Muscle layer of duodenum (tissue), 2 donors: ENCODE measurements at regions not wholly inside any gene's neighbourhood (a gene's known extent, or its start where the extent isn't known, plus 50 kb on each side); places are given as distances from the start of the nearest gene placed in this dataset.
A peak's percentile ranks its signal among the peaks of the same experiment; 100 is the strongest.

Source experiments
- H3K27ac ChIP-seq: one replicate; pipeline ENCODE4 v1.7.0; 2013; ENCODE audit warnings: mild to moderate bottlenecking, low read length
- H3K27me3 ChIP-seq: one replicate; pipeline ENCODE4 v1.7.0; 2013; ENCODE audit warnings: low read depth, mild to moderate bottlenecking, control low read depth, low read length
- H3K36me3 ChIP-seq, 2 donors: one replicate each; pipeline ENCODE4 v1.7.0; 2013; ENCODE audit warnings: low read length in 2 of 2, control low read depth in 1 of 2, mild to moderate bottlenecking in 1 of 2; ENCODE audit not compliant: insufficient read depth in 2 of 2, control insufficient read depth in 1 of 2
- H3K4me1 ChIP-seq, 2 donors: one replicate each; pipeline ENCODE4 v1.7.0; 2013; ENCODE audit warnings: low read length in 2 of 2, mild to moderate bottlenecking in 2 of 2, control low read depth in 1 of 2, moderate library complexity in 1 of 2; ENCODE audit not compliant: insufficient read depth in 2 of 2, control insufficient read depth in 1 of 2
- H3K4me3 ChIP-seq, 2 donors: one replicate each; pipeline ENCODE4 v1.7.0; 2013; ENCODE audit warnings: low read length in 2 of 2, low read depth in 1 of 2, mild to moderate bottlenecking in 1 of 2
- H3K9me3 ChIP-seq, 2 donors: one replicate each; pipeline ENCODE4 v1.7.0; 2013; ENCODE audit warnings: low read length in 2 of 2, control low read depth in 1 of 2, mild to moderate bottlenecking in 1 of 2; ENCODE audit not compliant: control insufficient read depth in 1 of 2
- donor health status: healthy.

DNA sequence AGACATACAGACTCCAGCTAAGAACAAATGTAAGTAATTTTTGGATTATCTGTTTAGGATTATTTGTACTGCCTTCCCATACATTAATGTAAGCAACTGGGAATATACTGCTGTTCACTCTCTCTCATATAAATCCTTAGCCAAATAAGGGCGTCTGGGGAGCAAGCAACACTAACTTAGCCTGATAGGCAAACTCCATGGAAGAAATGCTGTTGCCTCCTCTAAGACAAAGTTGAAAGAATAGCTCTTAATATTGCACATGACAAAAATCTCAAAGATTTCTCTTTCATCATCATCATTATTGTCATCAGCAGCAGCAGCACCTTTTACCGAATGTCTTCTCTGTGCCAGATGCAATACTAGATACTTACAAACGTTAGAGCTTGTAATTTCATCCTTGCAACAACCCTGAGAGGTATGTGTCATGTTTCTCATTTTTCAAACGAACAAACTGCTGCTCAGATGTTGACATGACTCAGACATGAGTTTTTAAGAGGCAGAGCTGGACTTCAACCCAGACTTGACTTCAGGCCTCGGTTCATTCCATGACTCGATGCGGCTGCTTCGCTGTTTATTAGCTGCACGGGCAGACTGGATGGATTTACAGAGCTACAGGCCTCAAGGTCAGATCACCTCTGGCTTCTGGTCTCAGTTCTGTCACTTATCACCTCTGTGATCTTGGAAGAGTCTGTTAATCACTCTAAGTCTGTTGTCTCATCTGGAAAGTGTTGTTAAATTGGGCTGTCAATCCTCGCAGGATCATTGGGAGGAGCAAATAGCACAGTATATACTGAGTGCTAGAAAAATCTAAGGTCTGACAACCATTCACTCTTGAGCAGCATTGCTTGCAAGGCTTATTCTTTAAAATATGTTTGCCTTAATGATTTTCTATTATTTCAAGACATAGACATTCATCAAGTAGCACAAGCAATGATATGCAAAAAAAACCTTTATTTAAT, 126.3 kb upstream of the CELF2 start:
- H3K27me3 ChIP-seq, result no peaks in the 10 kb centered on the region
- no peaks in the 10 kb centered on the region for H3K4me1 ChIP-seq
- no peak overlapping the region for H3K4me3 ChIP-seq
- no peak overlapping the region for H3K27ac ChIP-seq
- H3K9me3 ChIP-seq, result no peaks in the 10 kb centered on the region
- no peaks in the 10 kb centered on the region for H3K36me3 ChIP-seq

GRCh38 chr10:10892290-10892875, 125.3 kb upstream of the CELF2 start:
- Histone ChIP-seq H3K27ac (no peak overlapping the region), H3K9me3 (no peaks in the 10 kb centered on the region), H3K4me1 (no peaks in the 10 kb centered on the region), H3K27me3 (no peaks in the 10 kb centered on the region), H3K36me3 (no peaks in the 10 kb centered on the region), H3K4me3 (no peak overlapping the region)

- no peaks in the 10 kb centered on the region for H3K27me3 ChIP-seq
- H3K4me3 ChIP-seq, result no peak overlapping the region
- no peaks in the 10 kb centered on the region for H3K36me3 ChIP-seq
- no peak overlapping the region for H3K27ac ChIP-seq
- H3K4me1 ChIP-seq, result no peaks in the 10 kb centered on the region
- H3K9me3 ChIP-seq, result no peaks in the 10 kb centered on the region
These were observed 120.3 kb upstream of the CELF2 start for GRCh38 chr10:10897400-10897799.

GRCh38 chr10:10901906-10902305, 115.8 kb upstream of the CELF2 start:
- no peaks in the 10 kb centered on the region for H3K36me3 ChIP-seq
- H3K27me3 ChIP-seq, result no peaks in the 10 kb centered on the region
- H3K4me3 ChIP-seq, result no peak overlapping the region
- no peaks in the 10 kb centered on the region for H3K9me3 ChIP-seq
- H3K27ac ChIP-seq, result no peak overlapping the region
- H3K4me1 ChIP-seq, result no peaks in the 10 kb centered on the region

DNA sequence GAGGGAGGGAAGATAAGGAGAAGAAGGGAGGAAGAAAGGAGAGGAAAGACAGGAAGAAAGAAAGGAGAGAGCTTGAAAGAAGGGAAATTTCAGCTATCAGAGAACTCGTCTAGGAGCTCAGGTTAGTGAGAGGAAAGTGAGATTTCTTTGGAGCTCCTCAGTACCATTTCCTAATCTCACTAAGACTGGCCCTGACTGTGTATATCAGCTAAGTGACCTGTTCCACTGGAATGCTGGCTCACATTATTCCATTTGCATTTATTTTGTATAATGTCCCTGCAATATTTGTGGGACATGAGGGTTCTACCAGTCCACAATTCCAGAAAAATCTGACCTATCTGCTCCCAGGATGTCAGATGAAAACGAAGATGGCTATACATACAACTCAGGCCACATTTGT, 114.7 kb upstream of the CELF2 start:
- H3K27me3 ChIP-seq, result no peaks in the 10 kb centered on the region
- no peaks in the 10 kb centered on the region for H3K4me1 ChIP-seq
- no peaks in the 10 kb centered on the region for H3K36me3 ChIP-seq
- H3K9me3 ChIP-seq, result no peaks in the 10 kb centered on the region
- H3K27ac ChIP-seq, result no peak overlapping the region
- no peak overlapping the region for H3K4me3 ChIP-seq

DNA sequence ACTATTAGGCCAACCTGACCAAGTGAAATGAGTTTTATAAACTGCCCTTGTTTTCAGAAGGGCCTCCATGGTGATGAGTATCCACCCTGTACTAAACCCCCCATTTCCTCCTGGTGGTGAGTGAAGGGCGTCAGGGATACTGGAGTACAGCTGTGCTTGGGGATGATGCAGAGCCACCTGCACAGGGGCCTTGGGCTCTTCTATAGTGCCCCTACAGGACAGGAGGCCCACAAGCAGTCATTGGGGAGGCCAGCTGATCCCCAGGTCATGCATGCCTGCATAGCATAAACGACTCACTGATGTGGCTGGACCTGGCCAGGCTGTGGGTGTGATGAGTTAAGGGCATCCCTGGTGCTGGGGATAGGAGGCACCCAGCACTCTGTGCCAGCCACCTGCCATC, 114.1 kb upstream of the CELF2 start:
- no peaks in the 10 kb centered on the region for H3K36me3 ChIP-seq
- no peaks in the 10 kb centered on the region for H3K9me3 ChIP-seq
- no peak overlapping the region for H3K4me3 ChIP-seq
- no peak overlapping the region for H3K27ac ChIP-seq
- no peaks in the 10 kb centered on the region for H3K4me1 ChIP-seq
- no peaks in the 10 kb centered on the region for H3K27me3 ChIP-seq

DNA sequence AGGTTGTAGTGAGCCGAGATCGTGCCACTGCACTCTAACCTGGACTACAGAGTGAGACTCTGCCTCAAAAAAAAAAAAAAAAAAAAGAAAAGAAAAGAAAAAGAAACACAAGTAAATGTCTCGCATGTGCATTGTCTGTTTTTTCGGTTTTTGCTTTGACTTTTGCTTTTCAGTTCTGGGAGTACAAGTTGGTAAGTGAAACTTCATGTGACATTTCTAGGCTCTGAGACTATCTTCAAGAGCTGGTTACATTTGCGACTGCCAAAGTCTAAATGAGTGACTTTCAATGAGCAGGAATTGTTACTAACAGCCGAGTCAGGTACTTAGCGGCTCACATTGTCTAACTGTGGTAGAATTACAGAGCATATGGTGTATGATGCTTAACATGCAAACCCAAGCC, 107.0 kb upstream of the CELF2 start:
- H3K9me3 ChIP-seq, result no peaks in the 10 kb centered on the region
- peaks cover 5 to 7% of the 10 kb centered on the region in 2 donors for H3K4me1 ChIP-seq
- no peaks in the 10 kb centered on the region for H3K36me3 ChIP-seq
- H3K27ac ChIP-seq, result peak overlapping the region; percentile 74
- H3K27me3 ChIP-seq, result no peaks in the 10 kb centered on the region
- H3K4me3 ChIP-seq, result no peak overlapping the region

GRCh38 chr10:10911035-10911434, 106.6 kb upstream of the CELF2 start:
- H3K4me3 ChIP-seq, result peak overlapping the region in 1 of 2 donors; percentile 46
- H3K27ac ChIP-seq, result peak overlapping the region; percentile 74
- no peaks in the 10 kb centered on the region for H3K27me3 ChIP-seq
- H3K4me1 ChIP-seq, result peaks cover 5 to 7% of the 10 kb centered on the region in 2 donors
- H3K9me3 ChIP-seq, result no peaks in the 10 kb centered on the region
- no peaks in the 10 kb centered on the region for H3K36me3 ChIP-seq

DNA sequence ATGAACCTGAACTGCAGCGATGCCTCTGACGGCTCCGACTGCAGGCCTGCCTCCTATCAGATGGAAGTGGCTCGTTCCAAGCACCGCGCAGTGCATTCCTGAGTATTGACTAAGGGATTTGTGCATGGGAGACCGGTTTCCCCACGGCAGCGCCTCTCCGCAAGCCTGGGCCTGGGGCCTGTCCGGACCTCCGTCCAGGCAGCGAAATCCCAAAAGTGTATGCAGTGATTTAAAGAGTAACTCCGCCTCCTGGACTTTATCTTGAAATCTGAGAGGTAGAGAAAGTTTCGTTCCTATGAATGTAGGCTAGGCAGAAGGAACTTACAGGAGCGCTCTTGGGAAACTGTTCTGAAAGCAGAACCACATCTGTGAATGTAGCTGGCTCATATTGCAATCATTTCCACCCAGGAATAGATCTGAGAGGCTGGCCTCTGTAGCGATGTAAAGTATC, 106.2 kb upstream of the CELF2 start:
- H3K27me3 ChIP-seq, result no peaks in the 10 kb centered on the region
- peak overlapping the region; percentile 74 for H3K27ac ChIP-seq
- no peaks in the 10 kb centered on the region for H3K9me3 ChIP-seq
- H3K4me3 ChIP-seq, result peak overlapping the region; percentile 46 to 47
- H3K36me3 ChIP-seq, result no peaks in the 10 kb centered on the region
- H3K4me1 ChIP-seq, result peaks cover 5 to 7% of the 10 kb centered on the region in 2 donors

- H3K27me3 ChIP-seq, result no peaks in the 10 kb centered on the region
- H3K27ac ChIP-seq, result peak overlapping the region; percentile 49
- no peaks in the 10 kb centered on the region for H3K9me3 ChIP-seq
- H3K36me3 ChIP-seq, result no peaks in the 10 kb centered on the region
- H3K4me1 ChIP-seq, result peaks cover 5 to 7% of the 10 kb centered on the region in 2 donors
- no peak overlapping the region for H3K4me3 ChIP-seq
These were observed 103.5 kb upstream of the CELF2 start for GRCh38 chr10:10914144-10914543.

DNA sequence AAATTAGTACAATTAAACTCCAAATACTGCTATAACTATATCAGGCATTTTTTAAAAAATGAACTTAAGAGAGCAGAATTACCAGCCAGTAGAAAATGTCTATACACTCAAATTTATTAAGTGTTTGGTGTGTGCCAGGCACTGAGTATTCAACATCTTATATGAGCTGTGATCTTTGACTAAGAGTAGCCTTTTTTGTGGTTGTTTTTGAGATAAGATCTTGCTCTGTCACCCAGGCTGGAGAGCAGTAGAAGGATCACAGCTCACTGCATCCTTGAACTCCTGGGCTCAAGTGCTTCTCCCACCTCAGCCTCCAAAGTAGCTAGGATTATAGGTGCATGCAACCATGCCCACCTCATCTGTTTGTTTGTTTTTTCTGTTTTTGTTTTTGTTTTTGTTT, 102.5 kb upstream of the CELF2 start:
- Histone ChIP-seq H3K4me3 (no peak overlapping the region), H3K36me3 (no peaks in the 10 kb centered on the region), H3K27me3 (no peaks in the 10 kb centered on the region), H3K27ac (no peak overlapping the region), H3K9me3 (no peaks in the 10 kb centered on the region), H3K4me1 (peaks cover 5 to 7% of the 10 kb centered on the region in 2 donors)
